ENCODE measurements at regions not wholly inside any gene's neighbourhood (a gene's known extent, or its start where the extent isn't known, plus 50 kb on each side); places are given as distances from the start of the nearest gene placed in this dataset.
"Not testable (repeated sequence)": the region's sequence is repeated elsewhere in the genome, so short reads cannot be mapped to it uniquely, and the experiment has no call there.

GRCh38 chr16:61421111-61421510 is 615.1 kb downstream of the CDH8 start:
- no peak overlapping the region for H3K4me3 ChIP-seq
- no peaks in the 10 kb centered on the region for H3K4me1 ChIP-seq
- no peaks in the 10 kb centered on the region for H3K27me3 ChIP-seq
- H3K9me3 ChIP-seq = no peaks in the 10 kb centered on the region
- no peak for TF ChIP-seq EP300 (IDR thresholded peaks at IDR 0.05)
- no peak for TF ChIP-seq POLR2A (IDR thresholded peaks at IDR 0.05)
- TF ChIP-seq POLR2AphosphoS5 (IDR thresholded peaks at IDR 0.05) = no peak
- TF ChIP-seq, protein P1, sequence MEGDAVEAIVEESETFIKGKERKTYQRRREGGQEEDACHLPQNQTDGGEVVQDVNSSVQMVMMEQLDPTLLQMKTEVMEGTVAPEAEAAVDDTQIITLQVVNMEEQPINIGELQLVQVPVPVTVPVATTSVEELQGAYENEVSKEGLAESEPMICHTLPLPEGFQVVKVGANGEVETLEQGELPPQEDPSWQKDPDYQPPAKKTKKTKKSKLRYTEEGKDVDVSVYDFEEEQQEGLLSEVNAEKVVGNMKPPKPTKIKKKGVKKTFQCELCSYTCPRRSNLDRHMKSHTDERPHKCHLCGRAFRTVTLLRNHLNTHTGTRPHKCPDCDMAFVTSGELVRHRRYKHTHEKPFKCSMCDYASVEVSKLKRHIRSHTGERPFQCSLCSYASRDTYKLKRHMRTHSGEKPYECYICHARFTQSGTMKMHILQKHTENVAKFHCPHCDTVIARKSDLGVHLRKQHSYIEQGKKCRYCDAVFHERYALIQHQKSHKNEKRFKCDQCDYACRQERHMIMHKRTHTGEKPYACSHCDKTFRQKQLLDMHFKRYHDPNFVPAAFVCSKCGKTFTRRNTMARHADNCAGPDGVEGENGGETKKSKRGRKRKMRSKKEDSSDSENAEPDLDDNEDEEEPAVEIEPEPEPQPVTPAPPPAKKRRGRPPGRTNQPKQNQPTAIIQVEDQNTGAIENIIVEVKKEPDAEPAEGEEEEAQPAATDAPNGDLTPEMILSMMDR (IDR thresholded peaks at IDR 0.05) = no peak
- ATAC-seq (ENCODE audit: low FRiP score in 2 of 2) (no peak), DNase-seq (no peak)
- H3K27ac ChIP-seq = no peak overlapping the region
- H3K36me3 ChIP-seq = no peaks in the 10 kb centered on the region
- 86 to 94% methylated on average over 4 of the region's 4 CpGs for WGBS, 2 donors

DNA sequence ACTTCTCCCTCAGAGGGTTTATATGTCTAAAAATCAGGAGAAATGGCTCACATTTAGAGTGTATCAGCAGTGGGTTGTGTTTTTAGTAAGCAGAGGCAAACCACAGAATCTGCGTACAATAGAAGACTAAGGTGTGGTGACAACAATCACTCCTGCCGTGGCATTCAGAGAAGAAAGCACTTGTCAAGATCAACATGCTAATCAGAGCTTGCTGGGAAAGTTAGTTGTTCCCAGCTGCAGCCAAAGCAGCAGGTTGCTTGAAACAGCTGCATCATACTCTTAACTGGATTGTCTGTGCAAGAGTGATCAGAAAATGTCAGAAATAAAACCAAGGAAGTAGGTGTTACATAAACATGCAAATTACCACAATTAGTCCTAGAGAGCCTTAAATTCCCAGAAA is 616.4 kb downstream of the CDH8 start:
- H3K36me3 ChIP-seq = no peaks in the 10 kb centered on the region
- H3K4me1 ChIP-seq = no peaks in the 10 kb centered on the region
- H3K27ac ChIP-seq = no peak overlapping the region
- no peak overlapping the region for H3K4me3 ChIP-seq
- H3K27me3 ChIP-seq = no peaks in the 10 kb centered on the region
- no peaks in the 10 kb centered on the region for H3K9me3 ChIP-seq
- DNase-seq (no peak), ATAC-seq (ENCODE audit: low FRiP score in 2 of 2) (no peak)
- TF ChIP-seq POLR2AphosphoS5 (IDR thresholded peaks at IDR 0.05) = no peak
- 49 to 55% methylated on average over 2 of the region's 2 CpGs for WGBS, 2 donors

DNA sequence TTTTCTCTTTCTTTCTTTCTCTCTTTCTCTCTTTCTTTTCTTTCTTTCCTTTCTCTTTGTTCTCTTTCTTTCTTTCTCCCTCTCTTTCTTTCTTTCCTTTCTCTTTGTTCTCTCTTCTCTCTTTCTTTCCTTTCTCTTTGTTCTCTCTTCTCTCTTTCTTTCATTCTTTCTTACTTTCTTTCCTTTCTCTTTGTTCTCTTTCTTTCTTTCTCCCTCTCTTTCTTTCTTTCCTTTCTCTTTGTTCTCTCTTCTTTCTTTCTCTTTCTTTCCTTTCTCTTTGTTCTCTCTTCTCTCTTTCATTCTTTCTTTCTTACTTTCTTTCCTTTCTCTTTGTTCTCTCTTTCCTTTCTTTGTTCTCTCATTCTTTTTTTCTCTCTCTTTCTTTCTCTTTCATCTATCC is 617.4 kb downstream of the CDH8 start:
- not testable (repeated sequence) for DNase-seq; H3K4me1 ChIP-seq; H3K27me3 ChIP-seq; ATAC-seq (ENCODE audit: low FRiP score in 2 of 2); H3K27ac ChIP-seq; H3K9me3 ChIP-seq; H3K4me3 ChIP-seq; H3K36me3 ChIP-seq

DNA sequence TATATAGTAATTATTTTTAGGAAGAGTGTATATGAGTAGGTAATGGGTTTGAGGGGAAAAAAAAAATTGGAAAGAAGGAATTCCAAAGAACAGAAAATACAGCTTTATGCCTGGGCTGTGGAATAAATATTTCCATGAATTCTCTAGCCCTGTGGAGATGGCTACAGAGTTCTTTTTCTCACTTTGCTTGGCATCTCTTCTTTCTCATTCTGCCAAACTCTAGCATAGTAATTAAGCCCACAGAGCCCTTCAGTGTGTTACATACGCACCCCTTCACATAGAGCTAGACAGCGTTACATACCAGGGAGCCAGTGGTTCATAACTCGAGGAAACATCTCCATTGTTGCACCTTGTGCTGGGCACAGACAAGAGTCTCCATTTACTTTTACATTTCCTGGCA is 621.1 kb downstream of the CDH8 start:
- WGBS, 2 donors = 59 to 76% methylated on average over 3 of the region's 3 CpGs
- ATAC-seq (ENCODE audit: low FRiP score in 2 of 2) = no peak
- TF ChIP-seq POLR2A (IDR thresholded peaks at IDR 0.05) (no peak), EP300 (IDR thresholded peaks at IDR 0.05) (no peak), POLR2AphosphoS5 (IDR thresholded peaks at IDR 0.05) (no peak)
- TF ChIP-seq, protein P1 (IDR thresholded peaks at IDR 0.05) = no peak
- no peaks in the 10 kb centered on the region for H3K27me3 ChIP-seq
- no peaks in the 10 kb centered on the region for H3K9me3 ChIP-seq
- no peak overlapping the region for H3K4me3 ChIP-seq
- no peak overlapping the region for H3K27ac ChIP-seq
- no peak for DNase-seq
- H3K36me3 ChIP-seq = no peaks in the 10 kb centered on the region
- H3K4me1 ChIP-seq = no peaks in the 10 kb centered on the region

DNA sequence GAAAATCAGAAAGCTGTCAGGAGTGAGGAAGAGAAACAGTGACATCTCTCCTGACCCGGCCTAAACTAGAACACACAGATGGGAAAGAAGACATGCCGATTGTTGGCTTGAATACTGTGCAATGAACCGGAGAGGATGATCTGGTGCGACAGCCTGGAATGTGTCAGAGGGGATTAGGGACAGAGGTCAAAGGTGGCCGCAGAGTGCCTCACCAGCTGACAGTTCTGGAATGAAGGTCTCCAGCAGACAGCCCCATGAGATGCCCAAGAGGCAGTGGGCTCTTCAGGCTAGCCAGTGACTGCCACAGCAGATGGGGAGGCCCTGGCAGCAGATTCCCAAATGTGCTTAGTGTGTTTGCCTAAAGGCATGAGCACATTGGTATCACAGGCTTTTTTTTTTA is 623.2 kb downstream of the CDH8 start:
- no peak overlapping the region for H3K27ac ChIP-seq
- H3K36me3 ChIP-seq = no peaks in the 10 kb centered on the region
- no peak for TF ChIP-seq EP300 (IDR thresholded peaks at IDR 0.05)
- TF ChIP-seq POLR2AphosphoS5 (IDR thresholded peaks at IDR 0.05) = no peak
- TF ChIP-seq POLR2A (IDR thresholded peaks at IDR 0.05) = no peak
- TF ChIP-seq, protein P1 (IDR thresholded peaks at IDR 0.05) = no peak
- no peak for DNase-seq
- no peaks in the 10 kb centered on the region for H3K4me1 ChIP-seq
- H3K9me3 ChIP-seq = no peaks in the 10 kb centered on the region
- WGBS, 2 donors = 45 to 53% methylated on average over 5 of the region's 5 CpGs
- peak in 1 of 2 donors; percentile 55 for ATAC-seq (ENCODE audit: low FRiP score in 2 of 2)
- no peak overlapping the region for H3K4me3 ChIP-seq
- H3K27me3 ChIP-seq = no peaks in the 10 kb centered on the region

GRCh38 chr16:61412562-61412961 is 623.7 kb downstream of the CDH8 start:
- no peaks in the 10 kb centered on the region for H3K9me3 ChIP-seq
- no peaks in the 10 kb centered on the region for H3K4me1 ChIP-seq
- DNase-seq (no peak), ATAC-seq (ENCODE audit: low FRiP score in 2 of 2) (no peak)
- no peaks in the 10 kb centered on the region for H3K27me3 ChIP-seq
- no peak overlapping the region for H3K27ac ChIP-seq
- TF ChIP-seq EP300 (IDR thresholded peaks at IDR 0.05) (no peak), POLR2AphosphoS5 (IDR thresholded peaks at IDR 0.05) (no peak), POLR2A (IDR thresholded peaks at IDR 0.05) (no peak)
- TF ChIP-seq, protein P1 (IDR thresholded peaks at IDR 0.05) = no peak
- WGBS, 2 donors = 77 to 87% methylated on average over 4 of the region's 4 CpGs
- H3K4me3 ChIP-seq = no peak overlapping the region
- H3K36me3 ChIP-seq = no peaks in the 10 kb centered on the region

Measured in upper lobe of left lung (tissue), 6 donors.